HEK293 (cell line): ENCODE measurements at regions not wholly inside any gene's neighbourhood (a gene's known extent, or its start where the extent isn't known, plus 50 kb on each side); places are given as distances from the start of the nearest gene placed in this dataset.

ENCODE experiments used
- CTCF ChIP-seq: fragments of 450-650 bp; formaldehyde crosslinking; IDR thresholded peaks from 2 replicates; pipeline ENCODE4 v1.5.1; 2016; ENCODE audit warnings: missing biosample characterization, missing genetic modification characterization
- ELK4 ChIP-seq: IDR thresholded peaks from 2 replicates; pipeline ENCODE4 v1.6.1; 2011; ENCODE audit warnings: mild to moderate bottlenecking, low read depth, low read length, borderline replicate concordance
- HOXA7 ChIP-seq: sonication (generic); formaldehyde crosslinking; IDR thresholded peaks from 2 replicates; pipeline ENCODE4 v1.8.1; 2022; ENCODE audit warnings: missing genetic modification reagents, borderline replicate concordance
- KLF16 ChIP-seq: fragments of 450-650 bp; formaldehyde crosslinking; IDR thresholded peaks from 2 replicates; pipeline ENCODE4 v1.5.1; 2017; ENCODE audit warnings: missing biosample characterization, missing genetic modification characterization
- ZBTB6 ChIP-seq: fragments of 450-650 bp; formaldehyde crosslinking; IDR thresholded peaks from 2 replicates; pipeline ENCODE4 v1.5.1; 2017; ENCODE audit warnings: missing biosample characterization, missing genetic modification characterization
- ZNF24 ChIP-seq: fragments of 450-650 bp; formaldehyde crosslinking; IDR thresholded peaks from 2 replicates; pipeline ENCODE4 v1.5.1; 2016; ENCODE audit warnings: missing biosample characterization, missing genetic modification characterization
- ZNF404 ChIP-seq: fragments of 450-650 bp; formaldehyde crosslinking; IDR thresholded peaks from 2 replicates; pipeline ENCODE4 v1.5.1; 2017; ENCODE audit warnings: missing biosample characterization, missing genetic modification characterization
- ZNF530 ChIP-seq: fragments of 450-650 bp; formaldehyde crosslinking; IDR thresholded peaks from 2 replicates; pipeline ENCODE4 v1.5.1; 2016; ENCODE audit warnings: low read depth, missing biosample characterization, missing genetic modification characterization
- ZNF548 ChIP-seq: fragments of 450-650 bp; formaldehyde crosslinking; IDR thresholded peaks from 2 replicates; pipeline ENCODE4 v1.5.1; 2016; ENCODE audit warnings: missing biosample characterization, missing genetic modification characterization
- ZNF549 ChIP-seq: fragments of 450-650 bp; IDR thresholded peaks from 2 replicates; pipeline ENCODE4 v1.5.1; 2018; ENCODE audit warnings: missing biosample characterization, missing genetic modification characterization, mild to moderate bottlenecking, inconsistent platforms, moderate library complexity
- ZNF561 ChIP-seq: fragments of 450-650 bp; IDR thresholded peaks from 2 replicates; pipeline ENCODE4 v1.5.1; 2018; ENCODE audit warnings: missing biosample characterization, missing genetic modification characterization, borderline replicate concordance
- ZNF658 ChIP-seq: fragments of 450-650 bp; formaldehyde crosslinking; IDR thresholded peaks from 2 replicates; pipeline ENCODE4; 2016; ENCODE audit warnings: missing biosample characterization, missing genetic modification characterization
- ZNF660 ChIP-seq: fragments of 450-650 bp; IDR thresholded peaks from 2 replicates; pipeline ENCODE4 v1.5.1; 2018; ENCODE audit warnings: missing biosample characterization, mild to moderate bottlenecking, missing genetic modification characterization
- ZNF664 ChIP-seq: fragments of 450-650 bp; formaldehyde crosslinking; IDR thresholded peaks from 2 replicates; pipeline ENCODE4 v1.5.1; 2016; ENCODE audit warnings: missing biosample characterization, missing genetic modification characterization

GRCh38 chr5:116989995-116990394 is 415.4 kb upstream of the SEMA6A start:
- TF ChIP-seq ZNF24 (no peak), ZNF404 (no peak), CTCF (tag by site-specific recombination) (no peak), ZNF548 (no peak), KLF16 (tag by site-specific recombination) (no peak), ZNF530 (tag by site-specific recombination) (no peak), ZNF561 (tag by site-specific recombination) (no peak), ZNF549 (tag by site-specific recombination) (no peak), ZNF664 (tag by site-specific recombination) (no peak), ELK4 (no peak), ZNF658 (no peak), ZNF660 (tag by site-specific recombination) (no peak), ZBTB6 (tag by site-specific recombination) (no peak), HOXA7 (CRISPR knock-in tag) (no peak)
